D721Med (cell line): ENCODE measurements at regions not wholly inside any gene's neighbourhood (a gene's known extent, or its start where the extent isn't known, plus 50 kb on each side); places are given as distances from the start of the nearest gene placed in this dataset.

Experiments used
- DNase-seq: peaks from one replicate; pipeline ENCODE4 v3.0.0; 2011; ENCODE audit warnings: low spot score; ENCODE audit not compliant: insufficient read length
- FAIRE-seq: peaks from 2 replicates; lab custom pipeline; 2011; peaks lifted over from hg19 to GRCh38; lab: Jason Lieb, UNC
- CTCF ChIP-seq: IDR thresholded peaks from 2 replicates; pipeline ENCODE4 v1.5.1; 2012; ENCODE audit warnings: mild to moderate bottlenecking, control low read depth; ENCODE audit not compliant: insufficient read depth; ENCODE audit errors: missing control alignments

GRCh38 chr4:81685104-81685503 lies 213.4 kb upstream of the RASGEF1B start:
- no peak for TF ChIP-seq CTCF
- DNase-seq (no peak), FAIRE-seq (no peak)

- no peak for TF ChIP-seq CTCF
- DNase-seq (no peak), FAIRE-seq (no peak)
These were observed 212.6 kb upstream of the RASGEF1B start for GRCh38 chr4:81684352-81684751.

- FAIRE-seq (no peak), DNase-seq (no peak)
- TF ChIP-seq CTCF = no peak
These were observed 210.8 kb upstream of the RASGEF1B start for GRCh38 chr4:81682492-81682891.

- FAIRE-seq = no peak
- no peak for TF ChIP-seq CTCF
- no peak for DNase-seq
These were observed 207.6 kb upstream of the RASGEF1B start for GRCh38 chr4:81679315-81679714.

GRCh38 chr4:81678801-81679200 lies 207.1 kb upstream of the RASGEF1B start:
- DNase-seq = peak; percentile 23
- peak; percentile 97 for FAIRE-seq
- no peak for TF ChIP-seq CTCF

- FAIRE-seq (no peak), DNase-seq (no peak)
- no peak for TF ChIP-seq CTCF
These were observed 204.8 kb upstream of the RASGEF1B start for GRCh38 chr4:81676537-81676936.

- TF ChIP-seq CTCF = no peak
- no peak for FAIRE-seq
These were observed 204.2 kb upstream of the RASGEF1B start for GRCh38 chr4:81675791-81676393.

More at GRCh38 chr4:81675791-81676393, 204.2 kb upstream of the RASGEF1B start:
- no peak for DNase-seq
